HG03342 (cell line): ENCODE measurements at regions not wholly inside any gene's neighbourhood (a gene's known extent, or its start where the extent isn't known, plus 50 kb on each side); places are given as distances from the start of the nearest gene placed in this dataset.

Source experiments
- ATAC-seq: cut with Tn5 transposase; IDR thresholded peaks from one replicate; pipeline ENCODE4 v1.9.1; 2021; ENCODE audit warnings: mild to moderate bottlenecking, moderate library complexity; ENCODE audit not compliant: unreplicated experiment

DNA sequence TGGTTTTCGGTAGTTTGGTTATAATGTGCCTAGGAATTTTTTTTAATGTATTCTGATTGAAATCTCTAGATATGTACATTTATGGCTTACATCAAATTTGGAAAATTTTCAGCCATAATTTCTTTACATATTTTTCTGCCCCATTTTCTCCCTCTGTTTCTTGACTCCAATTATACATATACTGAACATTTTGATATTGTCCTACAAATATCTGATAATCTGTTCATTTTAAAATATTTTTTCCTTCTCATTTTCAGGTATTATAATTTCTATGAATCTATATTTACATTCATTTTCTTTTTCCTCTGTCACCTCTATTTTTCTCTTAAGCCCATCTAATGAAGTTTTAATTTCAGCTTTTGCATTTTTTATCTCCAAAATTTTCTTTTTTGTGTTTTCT is 82.7 kb upstream of the TMLHE start:
- ATAC-seq, result no peak

DNA sequence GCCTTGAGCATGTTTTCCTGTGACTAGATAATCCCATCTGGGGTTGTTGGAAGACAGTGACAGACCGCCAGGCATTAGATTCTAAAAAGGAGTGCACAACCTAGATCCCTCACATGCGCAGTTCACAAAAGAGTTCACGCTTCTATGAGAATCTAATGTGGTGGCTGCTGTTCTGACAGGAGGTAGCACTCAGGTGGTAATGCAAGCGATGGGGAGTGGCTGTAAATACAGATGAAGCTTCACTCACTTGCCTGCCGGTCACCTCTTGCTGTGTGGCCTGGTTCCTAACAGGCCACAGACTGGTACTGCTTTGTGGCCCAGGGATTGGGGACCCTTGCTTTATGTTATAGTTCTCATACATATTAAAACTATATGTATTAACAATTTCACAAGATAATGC is 81.9 kb upstream of the TMLHE start:
- no peak for ATAC-seq

DNA sequence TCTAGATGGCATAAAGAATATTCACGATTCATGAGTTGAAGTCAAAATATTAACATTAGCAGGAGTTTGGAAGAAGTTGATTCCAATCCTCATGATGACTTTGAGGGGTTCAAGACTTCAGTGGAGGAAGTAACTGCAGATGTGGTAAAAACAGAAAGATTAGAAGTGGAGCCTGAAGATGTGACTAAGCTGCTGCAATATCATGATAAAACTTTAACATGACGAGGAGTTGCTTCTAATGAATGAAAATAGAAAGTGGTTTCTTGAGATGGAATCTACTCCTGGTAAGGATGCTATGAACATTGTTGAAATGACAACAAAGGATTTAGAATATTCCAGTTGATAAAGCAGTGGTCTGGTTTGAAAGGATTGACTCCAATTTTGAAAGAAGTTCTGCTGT is 70.1 kb upstream of the TMLHE start:
- ATAC-seq, result no peak

DNA sequence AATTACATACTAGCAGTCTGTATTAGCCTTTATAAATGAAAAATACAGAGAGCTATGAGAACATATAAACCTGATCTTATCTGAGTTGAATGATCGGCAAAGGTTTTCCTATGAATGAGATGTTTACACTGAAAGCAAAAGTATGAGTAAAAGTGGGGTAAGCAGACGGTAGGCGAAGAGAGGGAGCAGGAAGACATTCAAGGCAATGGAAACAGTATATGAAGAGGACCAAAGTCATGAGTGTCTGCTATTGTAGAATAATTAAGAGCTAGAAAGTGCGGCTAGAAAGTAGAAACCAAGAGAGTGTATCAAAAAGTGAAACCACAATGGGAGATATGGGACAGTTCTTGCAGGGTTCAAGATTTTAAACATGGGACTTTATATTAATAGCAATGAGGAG is 67.0 kb upstream of the TMLHE start:
- ATAC-seq, result no peak

DNA sequence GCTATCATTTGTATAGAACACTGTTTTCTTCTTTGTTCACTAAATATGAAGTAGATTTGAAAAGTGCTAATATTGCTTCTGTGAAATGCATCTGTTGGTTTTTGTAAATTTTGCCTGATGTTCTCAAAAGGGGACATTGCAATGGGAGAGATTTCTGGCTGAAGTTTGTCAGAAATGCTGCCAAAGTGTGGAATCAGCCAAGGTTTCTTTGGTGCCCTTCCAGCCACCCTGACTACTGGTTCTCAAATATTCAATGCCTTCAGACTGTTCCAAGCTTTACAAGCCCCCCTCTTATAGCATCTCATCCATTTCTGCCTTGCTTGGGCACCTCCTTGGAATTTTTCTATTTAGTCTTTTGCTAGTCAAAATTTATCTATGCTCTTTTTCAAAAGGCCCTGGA is 60.6 kb upstream of the TMLHE start:
- ATAC-seq, result no peak

DNA sequence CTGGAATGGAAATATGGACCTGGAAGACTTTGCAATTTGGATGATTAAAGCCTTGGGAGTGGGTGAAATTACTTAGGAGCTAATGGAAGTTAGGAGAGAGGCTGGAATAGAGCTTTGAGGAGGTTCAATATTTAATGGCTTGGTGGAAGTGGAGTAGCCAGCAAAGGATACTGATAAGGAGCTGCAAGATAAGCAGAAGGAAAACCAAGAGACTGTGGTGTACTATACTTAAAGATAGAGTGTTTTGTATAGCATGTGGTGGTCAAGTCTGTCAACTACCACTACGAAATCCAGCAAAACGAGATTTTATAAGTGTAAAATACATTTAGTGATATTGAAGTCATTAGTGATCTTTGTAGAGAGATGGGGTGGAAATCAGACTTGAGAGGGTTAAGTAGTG is 54.0 kb upstream of the TMLHE start:
- no peak for ATAC-seq
